Psoas muscle (tissue), 7 donors: ENCODE measurements at regions not wholly inside any gene's neighbourhood (a gene's known extent, or its start where the extent isn't known, plus 50 kb on each side); places are given as distances from the start of the nearest gene placed in this dataset.
"Not testable (repeated sequence)": the region's sequence is repeated elsewhere in the genome, so short reads cannot be mapped to it uniquely, and the experiment has no call there.

Experiments used
- ATAC-seq, 4 donors: fragments of 200-7000 bp; cut with Tn5 transposase; one replicate each; pipeline ENCODE4 v1.9.1; 2020; ENCODE audit warnings: moderate library complexity in 3 of 4, mild to moderate bottlenecking in 2 of 4
- DNase-seq, 2 donors: peaks; one replicate each; pipeline ENCODE4 v3.0.0-alpha.2; 2020
- H3K27ac ChIP-seq: fragments of 200-600 bp; one replicate; pipeline ENCODE4 v1.8.0; 2022
- H3K27me3 ChIP-seq, 3 donors: fragments of 200-600 bp in 1 of 3; one replicate each; pipeline versions ENCODE4 v1.6.1 to v1.8.0; 2013 to 2022; ENCODE audit warnings: low read length in 2 of 3, mild to moderate bottlenecking in 2 of 3, moderate library complexity in 1 of 3; ENCODE audit not compliant: insufficient read depth in 3 of 3
- H3K36me3 ChIP-seq, 2 donors: fragments of 200-600 bp in 1 of 2; one replicate each; pipeline versions ENCODE4 v1.6.1 to v1.8.0; 2013 to 2022; ENCODE audit warnings: low read depth in 1 of 2, mild to moderate bottlenecking in 1 of 2, moderate library complexity in 1 of 2; ENCODE audit not compliant: insufficient read depth in 1 of 2
- H3K4me1 ChIP-seq: fragments of 200-600 bp; one replicate; pipeline ENCODE4 v1.8.0; 2022
- H3K4me3 ChIP-seq: fragments of 200-600 bp; one replicate; pipeline ENCODE4 v1.8.0; 2022; ENCODE audit warnings: mild to moderate bottlenecking
- H3K9me3 ChIP-seq: fragments of 200-600 bp; one replicate; pipeline ENCODE4 v1.8.0; 2022
- WGBS, 3 donors: extraction: QIAGEN DNeasy Blood & Tissue Kit; methylation state at CpG; one replicate each; pipeline versions ENCODE4 v1.1.6 to v1.1.7; 2013; 5-methylcytosine and 5-hydroxymethylcytosine counted together
- intact Hi-C, 2 donors: fragments of 100-400 bp; cut with DNase I; formaldehyde crosslinking; loops; one replicate each; pipeline versions ENCODE4 v1.11.0 to v1.14.2; 2022
- TF ChIP-seq, protein P1 (sequence below): fragments of 200-600 bp; IDR thresholded peaks from one replicate; pipeline ENCODE4 v1.8.0; 2022; ENCODE audit warnings: antibody characterized with exemption
- donor health status: healthy with polysubstance abuse.
- donor health status: DM: no; HTN: no; CAD: no; lungs with moderate emphysema.
- donor health status: Bipolar disorder and iron deficiency.
- donor health status: healthy.
- donor health status: DM: yes; HTN: yes; CAD: no.
- donor health status: DM: no; HTN: no; CAD: no.
- donor health status: DM: yes; HTN: yes; CAD: no.

DNA sequence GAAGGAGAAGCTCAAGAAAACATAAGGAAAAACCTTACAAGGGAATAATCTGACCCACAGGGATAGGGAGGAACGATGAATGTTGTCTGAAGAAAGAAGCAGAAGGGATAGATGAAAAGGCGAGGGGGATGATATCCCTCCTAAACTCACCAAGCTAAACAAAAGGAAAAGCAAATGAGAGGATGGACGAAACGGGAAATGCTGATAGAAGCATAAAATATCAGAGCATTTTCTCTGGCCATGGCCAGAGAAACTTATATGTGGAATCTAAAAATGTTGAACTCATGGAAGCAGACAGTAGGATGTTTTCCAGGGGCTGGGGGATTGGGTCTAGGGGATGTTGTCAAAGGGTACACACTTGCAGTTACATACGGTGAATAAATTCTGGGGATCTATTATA, 148.4 kb upstream of the FOXQ1 start:
- intact Hi-C loops = no loop called here
- Histone ChIP-seq H3K27ac (no peak overlapping the region), H3K9me3 (no peaks in the 10 kb centered on the region), H3K27me3 (peaks cover 0 to 5% (median 2%) of the 10 kb centered on the region in 3 donors), H3K4me1 (no peaks in the 10 kb centered on the region), H3K4me3 (no peak overlapping the region), H3K36me3 (no peaks in the 10 kb centered on the region)
- DNase-seq (no peak), ATAC-seq (no peak)
- TF ChIP-seq, protein P1, sequence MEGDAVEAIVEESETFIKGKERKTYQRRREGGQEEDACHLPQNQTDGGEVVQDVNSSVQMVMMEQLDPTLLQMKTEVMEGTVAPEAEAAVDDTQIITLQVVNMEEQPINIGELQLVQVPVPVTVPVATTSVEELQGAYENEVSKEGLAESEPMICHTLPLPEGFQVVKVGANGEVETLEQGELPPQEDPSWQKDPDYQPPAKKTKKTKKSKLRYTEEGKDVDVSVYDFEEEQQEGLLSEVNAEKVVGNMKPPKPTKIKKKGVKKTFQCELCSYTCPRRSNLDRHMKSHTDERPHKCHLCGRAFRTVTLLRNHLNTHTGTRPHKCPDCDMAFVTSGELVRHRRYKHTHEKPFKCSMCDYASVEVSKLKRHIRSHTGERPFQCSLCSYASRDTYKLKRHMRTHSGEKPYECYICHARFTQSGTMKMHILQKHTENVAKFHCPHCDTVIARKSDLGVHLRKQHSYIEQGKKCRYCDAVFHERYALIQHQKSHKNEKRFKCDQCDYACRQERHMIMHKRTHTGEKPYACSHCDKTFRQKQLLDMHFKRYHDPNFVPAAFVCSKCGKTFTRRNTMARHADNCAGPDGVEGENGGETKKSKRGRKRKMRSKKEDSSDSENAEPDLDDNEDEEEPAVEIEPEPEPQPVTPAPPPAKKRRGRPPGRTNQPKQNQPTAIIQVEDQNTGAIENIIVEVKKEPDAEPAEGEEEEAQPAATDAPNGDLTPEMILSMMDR = no peak
- WGBS, 3 donors = 74 to 78% (median 78%) methylated on average over 5 of the region's 5 CpGs

DNA sequence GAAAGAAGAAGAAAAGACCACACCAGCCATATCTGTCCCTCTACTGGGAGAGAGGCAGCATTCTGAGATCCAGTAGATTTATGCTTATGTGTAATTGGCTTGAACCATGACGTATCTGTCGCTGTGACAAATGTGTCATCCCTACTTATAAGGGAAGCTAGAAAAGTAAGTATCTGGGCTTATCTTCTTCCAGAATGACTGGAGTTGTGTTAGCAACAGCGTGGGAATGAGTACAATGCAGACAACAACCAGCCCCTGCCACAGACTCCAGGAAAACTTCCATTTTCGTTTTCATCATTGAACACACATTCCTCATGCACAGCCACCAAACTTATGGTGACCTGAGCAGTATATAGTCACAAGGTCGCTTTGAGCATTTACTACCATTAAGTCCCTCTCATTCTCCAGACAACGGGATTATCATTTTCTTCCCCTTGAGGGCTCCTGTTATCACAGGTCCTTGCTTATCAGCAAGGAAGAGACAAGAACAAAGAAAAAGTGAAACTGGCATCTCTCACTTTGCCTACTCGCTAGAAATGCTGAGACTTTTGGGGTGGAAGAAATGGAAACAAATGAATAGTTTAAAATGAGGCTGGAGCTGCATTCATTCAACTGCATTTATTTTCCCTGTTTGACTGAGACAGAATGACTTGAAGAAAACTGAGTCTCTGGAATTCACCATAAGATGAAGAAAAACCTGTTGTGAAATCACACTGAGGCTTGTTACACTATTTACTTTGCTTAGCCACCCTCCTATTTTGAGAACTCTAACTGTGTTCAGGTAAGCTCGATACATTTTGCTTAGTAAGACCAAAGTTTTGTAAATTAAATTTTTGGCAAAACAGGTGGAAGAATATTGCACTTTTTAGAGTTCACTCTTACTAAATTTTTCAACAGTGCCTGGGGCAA, 149.3 kb upstream of the FOXQ1 start:
- Histone ChIP-seq H3K27me3 (peaks cover 0 to 2% (median 0%) of the 10 kb centered on the region in 3 donors), H3K9me3 (no peaks in the 10 kb centered on the region), H3K27ac (no peak overlapping the region), H3K4me1 (no peaks in the 10 kb centered on the region), H3K36me3 (no peaks in the 10 kb centered on the region), H3K4me3 (no peak overlapping the region)
- ATAC-seq (no peak), DNase-seq (no peak)
- intact Hi-C loops = no loop called here
- WGBS, 3 donors = 72 to 80% (median 80%) methylated on average over 8 of the region's 8 CpGs
- TF ChIP-seq, protein P1 = no peak

DNA sequence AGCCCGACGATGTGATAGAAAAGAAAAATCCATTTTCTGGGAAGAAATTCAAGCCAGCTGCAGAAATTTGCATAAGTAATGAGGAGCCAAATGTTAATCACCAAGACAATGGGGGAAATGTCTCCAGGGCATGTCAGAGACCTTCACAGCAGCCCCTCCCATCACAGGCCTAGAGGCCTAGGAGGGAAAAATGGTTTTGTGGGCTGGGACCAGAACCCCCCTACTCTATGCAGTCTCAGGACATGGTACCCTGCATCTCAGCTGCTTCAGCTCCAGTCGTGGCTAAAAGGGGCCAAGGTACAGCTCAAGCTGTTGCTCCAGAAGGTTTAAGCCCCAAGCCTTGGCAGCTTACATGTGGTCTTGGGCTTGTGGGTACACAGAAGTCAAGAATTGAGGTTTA, 155.5 kb upstream of the FOXQ1 start:
- H3K27me3 ChIP-seq, intact Hi-C loops: not testable (repeated sequence)
- WGBS, 3 donors = 69 to 80% (median 70%) methylated on average over 3 of the region's 3 CpGs

DNA sequence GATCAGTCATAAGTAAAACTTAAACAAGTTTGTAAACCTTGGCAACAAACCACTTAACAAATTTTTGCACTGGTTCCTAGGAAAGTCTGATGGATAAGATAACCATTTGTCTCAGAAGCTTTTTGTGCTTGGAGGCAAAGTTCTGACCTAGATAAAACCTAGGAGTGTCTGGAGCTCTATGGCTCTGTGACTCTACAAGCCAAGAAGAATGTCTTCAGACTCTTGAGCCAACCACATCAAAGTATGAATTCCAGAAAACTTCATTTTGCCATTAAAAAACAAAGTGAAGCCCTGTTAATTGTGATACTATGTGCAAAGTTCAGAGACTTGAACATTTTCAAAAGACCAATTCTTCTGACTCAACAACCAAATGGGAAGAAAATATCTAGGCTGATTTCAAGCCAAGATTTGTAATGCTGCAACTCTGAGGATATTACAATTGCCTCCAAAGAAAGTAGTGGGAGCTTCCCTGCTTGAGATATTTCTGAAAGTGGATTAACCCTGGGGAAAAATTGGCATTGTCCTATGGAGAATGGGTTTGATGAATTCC, 158.1 kb upstream of the FOXQ1 start:
- TF ChIP-seq, protein P1 = no peak
- Histone ChIP-seq H3K4me3 (no peak overlapping the region), H3K27me3 (peaks cover 0 to 12% (median 4%) of the 10 kb centered on the region in 3 donors), H3K36me3 (no peaks in the 10 kb centered on the region), H3K27ac (no peak overlapping the region), H3K4me1 (no peaks in the 10 kb centered on the region), H3K9me3 (no peaks in the 10 kb centered on the region)
- ATAC-seq = no peak
- no peak for DNase-seq
- intact Hi-C loops = no loop called here

More for the DNA sequence above, 155.5 kb upstream of the FOXQ1 start:
- ATAC-seq, H3K4me1 ChIP-seq, H3K4me3 ChIP-seq, H3K36me3 ChIP-seq, H3K9me3 ChIP-seq, H3K27ac ChIP-seq, DNase-seq: not testable (repeated sequence)

DNA sequence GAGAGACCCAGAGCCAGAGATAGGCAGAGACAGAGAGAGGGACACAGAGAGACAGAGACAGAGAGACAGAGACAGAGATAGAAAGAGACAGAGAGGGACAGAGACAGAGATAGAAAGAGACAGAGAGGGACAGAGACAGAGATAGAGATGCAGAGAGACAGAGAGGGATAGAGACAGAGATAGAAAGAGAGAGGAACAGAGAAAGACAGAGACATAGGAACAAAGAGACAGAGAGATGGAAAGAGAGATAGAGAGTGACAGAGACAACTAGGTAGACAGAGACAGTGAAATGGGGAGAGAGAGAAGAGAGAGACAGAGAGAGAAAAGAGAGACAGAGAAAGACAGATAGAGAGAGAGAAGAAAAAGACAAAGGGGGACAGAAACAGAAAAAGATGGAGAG, 165.4 kb upstream of the FOXQ1 start:
- Histone ChIP-seq H3K4me1 (no peaks in the 10 kb centered on the region), H3K36me3 (no peaks in the 10 kb centered on the region), H3K27ac (no peak overlapping the region), H3K9me3 (no peaks in the 10 kb centered on the region), H3K4me3 (no peak overlapping the region), H3K27me3 (peaks cover 0 to 22% (median 1%) of the 10 kb centered on the region in 3 donors)
- no peak for DNase-seq
- intact Hi-C loops = no loop called here
- ATAC-seq = no peak
- TF ChIP-seq, protein P1 = no peak
